ENCODE measurements at regions not wholly inside any gene's neighbourhood (a gene's known extent, or its start where the extent isn't known, plus 50 kb on each side); places are given as distances from the start of the nearest gene placed in this dataset.

GRCh38 chr5:5077236-5077635, 62.9 kb upstream of the ADAMTS16 start:
- no peak for TF ChIP-seq ATF2 (tag by site-specific recombination; IDR thresholded peaks at IDR 0.05; ENCODE audit: low read depth)
- no peak for TF ChIP-seq CTCF (tag by site-specific recombination; IDR thresholded peaks at IDR 0.05)
- TF ChIP-seq ZNF248 (tag by site-specific recombination; IDR thresholded peaks at IDR 0.05), result no peak
- TF ChIP-seq ZNF423 (tag by site-specific recombination; IDR thresholded peaks at IDR 0.05), result no peak
- TF ChIP-seq ZNF768 (tag by site-specific recombination; IDR thresholded peaks at IDR 0.05), result no peak
- no peak for TF ChIP-seq ZEB2 (tag by site-specific recombination; IDR thresholded peaks at IDR 0.05)
- TF ChIP-seq ZBTB44 (tag by site-specific recombination; IDR thresholded peaks at IDR 0.05), result no peak
- no peak for TF ChIP-seq RBAK (tag by site-specific recombination; IDR thresholded peaks at IDR 0.05)
- no peak for TF ChIP-seq YY1 (tag by site-specific recombination; IDR thresholded peaks at IDR 0.05)
- no peak for TF ChIP-seq HOXA7 (CRISPR knock-in tag; IDR thresholded peaks at IDR 0.05; ENCODE audit: borderline replicate concordance)
- TF ChIP-seq ZNF140 (tag by site-specific recombination; IDR thresholded peaks at IDR 0.05), result no peak
- TF ChIP-seq REST (tag by site-specific recombination; IDR thresholded peaks at IDR 0.05), result no peak
